ENCODE measurements at regions not wholly inside any gene's neighbourhood (a gene's known extent, or its start where the extent isn't known, plus 50 kb on each side); places are given as distances from the start of the nearest gene placed in this dataset.

- DNase-seq: no peak
These were observed 80.7 kb upstream of the FOXF1 start for GRCh38 chr16:86429663-86430062.

- DNase-seq: no peak
These were observed 79.5 kb upstream of the FOXF1 start for GRCh38 chr16:86430814-86431213.

DNA sequence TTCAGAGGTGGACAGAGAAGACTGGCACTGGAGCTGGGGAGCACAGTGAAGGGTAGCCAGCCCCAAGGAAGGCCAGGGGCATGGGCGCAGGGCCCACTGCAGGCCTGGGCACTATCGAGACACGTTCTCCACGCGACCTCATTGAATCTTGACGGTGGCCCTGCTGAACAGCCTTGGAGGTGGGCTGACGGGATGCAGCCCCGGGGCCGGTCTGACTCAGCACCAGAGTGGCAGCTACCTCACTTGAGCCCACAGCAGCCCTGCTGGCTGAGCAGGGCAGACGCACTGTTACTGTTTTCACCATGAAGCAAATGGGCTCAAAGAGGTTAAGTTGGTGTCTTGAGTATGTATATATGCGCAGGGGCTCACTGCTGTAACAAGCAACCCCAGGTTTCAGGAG is 78.8 kb upstream of the FOXF1 start:
- DNase-seq: no peak

- no peak for DNase-seq
These were observed 78.3 kb upstream of the FOXF1 start for GRCh38 chr16:86432048-86432447.

GRCh38 chr16:86432691-86433090 is 77.6 kb upstream of the FOXF1 start:
- no peak for DNase-seq

- DNase-seq: no peak
These were observed 73.7 kb upstream of the FOXF1 start for GRCh38 chr16:86436466-86437185.

GRCh38 chr16:86437348-86437747 is 73.0 kb upstream of the FOXF1 start:
- no peak for DNase-seq

DNA sequence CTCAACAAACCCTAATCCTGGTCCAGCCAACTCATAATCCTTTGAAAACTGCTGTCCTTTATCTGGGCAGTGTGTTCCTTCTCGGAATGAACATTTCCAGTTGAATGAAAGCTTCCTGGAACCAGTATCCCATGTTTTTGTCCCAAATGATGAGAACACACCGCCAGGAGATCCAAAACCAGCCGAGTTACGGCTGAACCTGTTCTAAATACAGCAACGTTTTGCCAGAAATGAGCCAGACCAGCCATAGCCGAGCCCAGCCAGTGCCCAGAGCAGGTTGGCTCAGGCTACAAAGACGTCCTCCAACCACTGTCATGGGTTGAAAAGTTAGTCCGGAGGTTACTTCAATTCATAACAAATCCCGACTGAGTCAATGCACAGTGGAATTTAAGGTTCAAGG is 67.6 kb upstream of the FOXF1 start:
- DNase-seq: no peak

- no peak for DNase-seq
These were observed 66.7 kb upstream of the FOXF1 start for GRCh38 chr16:86443508-86444147.

- DNase-seq: no peak
These were observed 66.1 kb upstream of the FOXF1 start for GRCh38 chr16:86444261-86444660.

DNA sequence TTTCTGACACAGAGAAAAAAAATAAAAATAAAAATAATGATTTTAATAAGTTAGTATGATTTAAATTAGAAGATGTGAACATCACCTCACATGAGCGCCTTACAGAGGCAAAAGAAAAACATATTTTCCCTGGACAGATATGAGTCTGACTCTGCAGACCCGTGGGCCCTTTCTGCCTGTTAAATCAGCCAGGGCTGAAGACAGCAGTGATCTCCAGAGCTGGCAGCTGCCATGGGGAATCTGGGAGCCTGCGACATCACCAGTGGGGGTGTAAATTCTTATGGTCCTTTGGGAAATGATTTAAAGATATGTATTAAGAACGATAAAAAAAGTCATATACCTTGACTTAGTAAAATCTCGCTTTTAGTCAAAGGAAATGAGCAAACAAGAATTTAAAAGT is 65.7 kb upstream of the FOXF1 start:
- no peak for DNase-seq

DNA sequence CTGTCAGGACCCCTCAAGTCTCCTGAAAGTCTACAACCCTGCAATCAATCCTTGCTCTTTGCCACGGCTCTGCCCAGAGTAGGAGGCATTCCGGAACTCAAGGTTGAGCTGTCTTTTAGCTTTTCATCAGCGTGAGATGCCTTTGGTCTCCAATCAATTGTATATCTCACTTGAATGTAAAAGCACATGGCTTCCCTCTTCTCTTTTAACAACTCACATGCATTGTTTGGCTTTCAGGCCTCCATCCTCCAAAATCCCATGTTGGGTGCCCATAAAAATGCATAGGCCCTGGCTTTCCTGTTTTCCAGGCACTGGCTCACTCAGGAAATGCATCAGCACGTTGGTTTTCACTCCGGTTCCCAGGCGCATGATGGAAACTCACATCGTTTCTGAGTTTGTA is 64.0 kb upstream of the FOXF1 start:
- DNase-seq: no peak

GRCh38 chr16:86447228-86447627 is 63.1 kb upstream of the FOXF1 start:
- no peak for DNase-seq

DNA sequence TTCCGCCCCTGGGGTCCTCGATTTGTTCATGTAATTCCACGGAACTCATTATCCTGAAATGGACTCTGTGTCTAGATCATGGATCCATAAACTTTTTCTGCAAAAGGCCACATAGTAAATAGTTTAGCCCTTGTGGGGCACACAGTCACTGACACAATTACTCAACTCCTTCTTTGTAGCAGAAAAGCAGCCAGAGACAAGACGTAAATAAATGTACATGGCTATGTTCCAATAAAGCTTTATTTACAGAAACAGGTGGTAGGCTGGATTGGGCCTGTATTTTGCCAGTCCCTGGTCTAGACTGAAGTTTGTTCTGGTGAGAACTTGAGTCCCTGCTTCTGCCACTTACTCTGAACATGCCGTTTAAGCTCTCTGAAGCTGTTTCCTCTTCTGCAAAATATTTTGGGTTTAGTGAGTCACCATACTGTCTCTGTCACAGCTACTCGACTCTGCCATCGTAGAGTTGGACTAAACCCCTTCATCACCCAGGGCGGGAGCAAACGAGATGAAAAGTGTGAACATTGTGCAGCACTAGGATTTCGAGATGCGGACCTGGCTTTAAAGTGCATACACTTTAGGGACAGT is 61.9 kb upstream of the FOXF1 start:
- no peak for DNase-seq

DNA sequence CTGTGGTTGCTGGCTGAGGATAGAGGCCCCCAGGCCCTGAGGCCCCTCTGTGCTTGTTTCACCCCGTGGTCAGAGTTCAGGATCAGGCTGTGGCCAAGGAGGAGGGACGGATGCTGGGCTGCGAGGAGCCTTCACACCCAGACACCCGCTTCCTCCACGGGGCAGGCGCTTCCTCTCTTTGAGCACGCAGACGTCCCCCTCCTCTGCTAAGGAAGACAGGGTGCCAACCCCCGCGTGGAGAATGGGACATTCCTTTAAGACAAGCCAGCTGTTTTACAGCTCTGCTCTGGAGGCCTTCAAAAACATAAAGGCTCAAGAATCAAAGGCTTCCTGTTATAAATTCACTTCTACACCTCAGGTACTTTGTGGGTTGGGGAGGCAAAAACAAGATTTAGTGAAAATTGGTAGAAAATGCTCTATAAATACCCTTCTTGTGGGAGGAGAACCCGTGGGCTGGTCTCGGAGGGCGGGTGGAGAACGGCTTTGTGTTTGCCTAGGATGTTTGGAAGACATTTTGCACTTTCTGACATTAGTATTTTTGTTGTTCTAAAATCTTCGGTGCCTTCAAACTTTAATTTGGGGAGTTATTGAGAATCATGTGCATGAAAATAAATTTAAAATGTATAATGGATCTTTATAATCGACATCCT is 60.8 kb upstream of the FOXF1 start:
- no peak for DNase-seq

GRCh38 chr16:86450691-86451090 is 59.6 kb upstream of the FOXF1 start:
- no peak for DNase-seq

DNA sequence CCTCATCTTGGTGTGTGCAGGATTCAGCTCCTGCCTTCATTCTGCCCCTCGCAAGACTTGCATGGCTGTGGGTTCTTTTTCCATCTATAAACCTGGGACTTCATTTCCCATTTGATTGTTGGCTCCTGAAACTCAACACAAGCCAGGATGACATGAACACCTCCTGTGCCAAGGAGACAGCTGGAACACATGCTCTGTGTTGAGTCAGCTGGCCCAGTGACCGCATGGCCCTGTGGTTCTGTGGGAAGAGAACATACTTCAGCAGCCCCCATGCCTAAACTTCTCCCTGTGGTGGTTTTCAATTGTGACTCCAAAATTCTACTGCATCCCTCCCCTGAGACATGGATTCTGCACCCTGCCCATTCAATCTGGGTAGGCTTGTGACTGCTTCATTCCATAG is 57.9 kb upstream of the FOXF1 start:
- no peak for DNase-seq

- no peak for DNase-seq
These were observed 55.2 kb upstream of the FOXF1 start for GRCh38 chr16:86455116-86455515.

DNA sequence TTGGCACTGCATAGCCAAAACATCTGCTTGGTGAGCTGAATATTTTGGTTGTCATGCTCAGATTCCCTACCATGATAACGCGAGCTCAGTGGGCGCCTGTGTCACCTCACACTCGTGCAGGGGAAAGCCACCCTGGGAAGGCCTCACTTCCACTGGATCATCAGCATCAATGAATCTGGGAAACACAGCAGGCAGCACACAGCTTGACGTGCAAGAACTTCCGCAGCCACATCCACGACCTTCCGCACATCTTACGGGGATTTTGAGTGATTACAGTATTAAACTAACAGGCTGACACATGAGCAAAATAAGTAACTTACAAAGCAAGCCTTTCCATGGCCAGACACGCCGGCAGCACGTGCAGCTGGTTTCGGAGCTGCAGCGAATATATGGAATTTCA is 54.7 kb upstream of the FOXF1 start:
- DNase-seq: no peak

DNA sequence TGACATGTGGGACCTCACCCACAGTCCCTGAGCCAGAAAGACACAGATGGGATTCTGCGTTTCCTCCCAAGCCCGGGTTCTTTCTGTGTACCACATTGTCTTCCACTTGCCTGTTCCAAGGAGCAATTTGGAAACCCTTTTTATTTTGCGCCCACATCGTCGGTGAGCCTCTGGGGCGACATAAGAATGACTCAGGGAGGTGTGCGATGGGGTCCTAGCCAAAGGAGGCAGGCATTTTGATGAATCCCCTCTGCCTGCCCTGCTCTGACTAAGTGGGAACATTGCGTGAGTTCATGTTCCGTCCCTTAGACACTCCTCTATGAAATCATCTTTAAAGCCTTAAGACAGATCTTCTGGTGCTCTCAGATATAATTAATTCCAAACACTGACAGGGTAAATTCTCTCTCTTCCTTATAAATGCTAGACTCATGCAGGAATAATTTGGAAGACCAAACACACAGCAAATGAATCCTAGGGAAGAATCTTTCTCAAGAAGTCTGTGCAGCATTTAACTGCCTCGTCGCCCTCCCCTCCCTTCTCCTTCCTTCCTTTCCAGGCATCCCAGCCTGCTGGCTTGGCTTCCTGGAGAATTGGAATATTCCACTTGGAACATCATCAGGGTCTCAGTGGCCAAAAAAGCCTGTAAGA is 52.7 kb upstream of the FOXF1 start:
- no peak for DNase-seq

DNA sequence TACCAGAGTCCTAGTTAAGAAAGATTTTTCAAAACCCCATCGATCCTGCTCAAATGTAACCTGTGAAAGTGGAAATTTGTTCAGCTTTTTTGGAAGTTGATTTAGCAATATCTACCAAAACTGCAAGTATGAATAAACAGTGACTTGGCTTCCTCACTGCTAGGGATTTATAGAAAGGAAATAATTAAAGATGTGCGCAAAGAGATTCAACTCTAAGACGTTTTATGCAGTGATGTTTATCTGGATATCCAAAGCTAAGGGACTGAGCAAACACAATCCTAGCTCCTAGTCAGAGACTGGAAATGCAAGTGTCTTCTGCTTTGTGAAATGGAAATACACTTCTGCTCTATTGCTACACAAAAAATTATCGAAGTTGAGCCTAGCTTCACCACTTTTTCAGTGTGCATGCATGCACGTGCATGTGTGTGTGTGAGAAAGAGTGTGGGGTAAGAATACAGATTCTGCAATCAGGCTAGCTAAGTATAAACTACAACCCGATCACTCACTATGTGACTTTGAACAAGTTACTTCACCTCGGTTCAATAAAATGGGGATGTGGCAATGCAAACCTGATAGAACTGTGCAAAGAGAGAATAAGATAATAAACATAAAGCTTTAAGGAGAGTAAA is 52.1 kb upstream of the FOXF1 start:
- no peak for DNase-seq

- no peak for DNase-seq
These were observed 51.1 kb upstream of the FOXF1 start for GRCh38 chr16:86459266-86459665.

Measured in inflammatory macrophage treated with lipopolysaccharide for 1 hour (primary cell).